Colonic mucosa (tissue), 4 donors: ENCODE measurements at regions not wholly inside any gene's neighbourhood (a gene's known extent, or its start where the extent isn't known, plus 50 kb on each side); places are given as distances from the start of the nearest gene placed in this dataset.

Experiments
- DNase-seq: peaks from one replicate; pipeline ENCODE4 v3.0.0-alpha.2; 2020
- H3K27ac ChIP-seq: fragments of 200-600 bp; one replicate; pipeline ENCODE4 v1.8.0; 2021
- H3K27me3 ChIP-seq: fragments of 200-600 bp; one replicate; pipeline ENCODE4 v1.8.0; 2021
- H3K36me3 ChIP-seq: fragments of 200-600 bp; one replicate; pipeline ENCODE4 v1.8.0; 2021
- H3K4me1 ChIP-seq: fragments of 200-600 bp; one replicate; pipeline ENCODE4 v1.8.0; 2021; ENCODE audit warnings: mild to moderate bottlenecking
- H3K4me3 ChIP-seq: fragments of 200-600 bp; one replicate; pipeline ENCODE4 v1.8.0; 2021
- H3K9ac ChIP-seq, 2 donors: one replicate each; pipeline ENCODE4 v1.7.0; 2013; ENCODE audit warnings: control low read depth in 2 of 2, low read depth in 2 of 2, low read length in 2 of 2
- H3K9me3 ChIP-seq: fragments of 200-600 bp; one replicate; pipeline ENCODE4 v1.8.0; 2021
- CTCF ChIP-seq: fragments of 200-600 bp; IDR thresholded peaks from one replicate; pipeline ENCODE4 v1.8.0; 2022; ENCODE audit warnings: antibody characterized with exemption, mild to moderate bottlenecking
- intact Hi-C: fragments of 100-400 bp; cut with DNase I; formaldehyde crosslinking; loops from one replicate; pipeline ENCODE4 v1.14.1; 2022
- donor health status: healthy.
- donor health status: DM: no; HTN: no; CAD: no.
- donor health status: DM: no; HTN: no; CAD: no.

GRCh38 chr1:18535391-18536210 is 54.9 kb downstream of the KLHDC7A start:
- Histone ChIP-seq H3K27ac (no peak overlapping the region), H3K9ac (peak overlapping the region in 1 of 2 donors; percentile 19), H3K27me3 (no peaks in the 10 kb centered on the region), H3K4me1 (no peaks in the 10 kb centered on the region), H3K4me3 (no peak overlapping the region), H3K9me3 (no peaks in the 10 kb centered on the region), H3K36me3 (no peaks in the 10 kb centered on the region)
- no peak for TF ChIP-seq CTCF
- intact Hi-C loops: no loop called here
- peak; percentile 77 for DNase-seq

- Histone ChIP-seq H3K4me1 (no peaks in the 10 kb centered on the region), H3K4me3 (no peak overlapping the region), H3K9ac (peak overlapping the region in 1 of 2 donors; percentile 19), H3K27ac (no peak overlapping the region), H3K27me3 (no peaks in the 10 kb centered on the region), H3K36me3 (no peaks in the 10 kb centered on the region), H3K9me3 (no peaks in the 10 kb centered on the region)
- DNase-seq: no peak
- no peak for TF ChIP-seq CTCF
- intact Hi-C loops: no loop called here
Observed at GRCh38 chr1:18536356-18536755, 55.6 kb downstream of the KLHDC7A start.

GRCh38 chr1:18536915-18537314 is 56.2 kb downstream of the KLHDC7A start:
- DNase-seq: no peak
- Histone ChIP-seq H3K36me3 (no peaks in the 10 kb centered on the region), H3K4me3 (no peak overlapping the region), H3K9ac (no peak overlapping the region), H3K4me1 (no peaks in the 10 kb centered on the region), H3K27me3 (no peaks in the 10 kb centered on the region), H3K27ac (no peak overlapping the region), H3K9me3 (no peaks in the 10 kb centered on the region)
- intact Hi-C loops: no loop called here
- no peak for TF ChIP-seq CTCF

- no peaks in the 10 kb centered on the region for H3K4me1 ChIP-seq
- H3K27me3 ChIP-seq: no peaks in the 10 kb centered on the region
- intact Hi-C loops: no loop called here
- no peak for TF ChIP-seq CTCF
- H3K4me3 ChIP-seq: no peak overlapping the region
- no peaks in the 10 kb centered on the region for H3K9me3 ChIP-seq
- H3K27ac ChIP-seq: no peak overlapping the region
- no peak for DNase-seq
- no peaks in the 10 kb centered on the region for H3K36me3 ChIP-seq
- no peak overlapping the region for H3K9ac ChIP-seq
Observed at GRCh38 chr1:18537386-18538306, 56.9 kb downstream of the KLHDC7A start.

- H3K27me3 ChIP-seq: no peaks in the 10 kb centered on the region
- no peak overlapping the region for H3K27ac ChIP-seq
- DNase-seq: no peak
- intact Hi-C loops: no loop called here
- no peaks in the 10 kb centered on the region for H3K36me3 ChIP-seq
- H3K4me3 ChIP-seq: no peak overlapping the region
- H3K9ac ChIP-seq: no peak overlapping the region
- H3K4me1 ChIP-seq: no peaks in the 10 kb centered on the region
- TF ChIP-seq CTCF: no peak
- no peaks in the 10 kb centered on the region for H3K9me3 ChIP-seq
Observed at GRCh38 chr1:18539171-18539570, 58.4 kb downstream of the KLHDC7A start.
